ENCODE measurements at regions not wholly inside any gene's neighbourhood (a gene's known extent, or its start where the extent isn't known, plus 50 kb on each side); places are given as distances from the start of the nearest gene placed in this dataset.

DNA sequence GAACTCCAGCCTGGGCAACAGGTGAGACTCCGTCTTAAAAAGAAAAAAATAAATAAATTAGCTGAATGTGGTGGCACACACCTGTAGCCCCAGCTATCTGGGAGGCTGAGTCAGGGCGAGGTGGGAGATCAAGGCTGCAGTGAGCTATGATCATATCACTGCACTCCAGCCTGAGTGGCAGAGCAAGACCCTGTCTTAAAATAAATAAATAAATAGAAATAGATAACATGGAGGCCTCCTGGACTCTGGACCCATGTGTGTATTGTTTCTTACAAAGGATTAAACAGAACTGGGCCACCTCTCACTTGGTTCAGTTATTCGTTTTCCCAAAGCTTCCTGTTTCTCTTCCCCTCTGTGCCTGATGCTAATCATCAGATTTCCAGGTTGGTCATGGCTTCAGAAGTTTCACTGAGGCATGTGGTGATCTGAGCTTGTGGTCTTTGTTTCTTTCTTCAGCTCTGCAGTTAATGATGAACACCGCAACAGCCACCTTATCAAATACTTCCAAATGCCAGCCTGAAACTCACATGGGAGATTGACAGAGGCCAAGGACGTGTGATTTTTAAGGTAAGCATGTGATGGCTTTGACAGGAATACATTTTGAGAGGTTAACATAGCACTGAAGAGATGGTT lies 83.3 kb upstream of the MAP4K4 start (continued):
- TF ChIP-seq, protein P1, sequence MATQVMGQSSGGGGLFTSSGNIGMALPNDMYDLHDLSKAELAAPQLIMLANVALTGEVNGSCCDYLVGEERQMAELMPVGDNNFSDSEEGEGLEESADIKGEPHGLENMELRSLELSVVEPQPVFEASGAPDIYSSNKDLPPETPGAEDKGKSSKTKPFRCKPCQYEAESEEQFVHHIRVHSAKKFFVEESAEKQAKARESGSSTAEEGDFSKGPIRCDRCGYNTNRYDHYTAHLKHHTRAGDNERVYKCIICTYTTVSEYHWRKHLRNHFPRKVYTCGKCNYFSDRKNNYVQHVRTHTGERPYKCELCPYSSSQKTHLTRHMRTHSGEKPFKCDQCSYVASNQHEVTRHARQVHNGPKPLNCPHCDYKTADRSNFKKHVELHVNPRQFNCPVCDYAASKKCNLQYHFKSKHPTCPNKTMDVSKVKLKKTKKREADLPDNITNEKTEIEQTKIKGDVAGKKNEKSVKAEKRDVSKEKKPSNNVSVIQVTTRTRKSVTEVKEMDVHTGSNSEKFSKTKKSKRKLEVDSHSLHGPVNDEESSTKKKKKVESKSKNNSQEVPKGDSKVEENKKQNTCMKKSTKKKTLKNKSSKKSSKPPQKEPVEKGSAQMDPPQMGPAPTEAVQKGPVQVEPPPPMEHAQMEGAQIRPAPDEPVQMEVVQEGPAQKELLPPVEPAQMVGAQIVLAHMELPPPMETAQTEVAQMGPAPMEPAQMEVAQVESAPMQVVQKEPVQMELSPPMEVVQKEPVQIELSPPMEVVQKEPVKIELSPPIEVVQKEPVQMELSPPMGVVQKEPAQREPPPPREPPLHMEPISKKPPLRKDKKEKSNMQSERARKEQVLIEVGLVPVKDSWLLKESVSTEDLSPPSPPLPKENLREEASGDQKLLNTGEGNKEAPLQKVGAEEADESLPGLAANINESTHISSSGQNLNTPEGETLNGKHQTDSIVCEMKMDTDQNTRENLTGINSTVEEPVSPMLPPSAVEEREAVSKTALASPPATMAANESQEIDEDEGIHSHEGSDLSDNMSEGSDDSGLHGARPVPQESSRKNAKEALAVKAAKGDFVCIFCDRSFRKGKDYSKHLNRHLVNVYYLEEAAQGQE (IDR thresholded peaks at IDR 0.05; ENCODE audit: low read depth): no peak

GRCh38 chr2:101613056-101613704 lies 84.3 kb upstream of the MAP4K4 start:
- no peak overlapping the region for H3K4me3 ChIP-seq (replicated peaks in 1 of 2; ENCODE audit: low read depth in 1 of 2, low read length in 2 of 2)
- POLR2A ChIA-PET: no interaction called here

More at GRCh38 chr2:101613056-101613704, 84.3 kb upstream of the MAP4K4 start:
- no peak for DNase-seq (ENCODE audit: low read depth, low spot score)
- no peak overlapping the region for H3K27ac ChIP-seq (ENCODE audit: low read depth, low read length)
- H2AFZ ChIP-seq (ENCODE audit: low read depth, low read length, poor library complexity, severe bottlenecking): no peak overlapping the region
- intact Hi-C loops (cut with micrococcal nuclease): no loop called here
- H3K9ac ChIP-seq (ENCODE audit: low read length): no peak overlapping the region
- no peaks in the 10 kb centered on the region for H3K79me2 ChIP-seq (ENCODE audit: insufficient read depth, low read length)
- H3K9me2 ChIP-seq (ENCODE audit: insufficient read depth): no peaks in the 10 kb centered on the region
- H4K20me1 ChIP-seq (ENCODE audit: insufficient read depth): no peaks in the 10 kb centered on the region
- ATAC-seq: no peak
- H3K4me2 ChIP-seq (ENCODE audit: low read length): no peak overlapping the region
- peaks cover 0 to 4% of the 10 kb centered on the region in 2 experiments; a peak in 1 of 4 replicates for H3K4me1 ChIP-seq (ENCODE audit: control insufficient read depth in 1 of 2, insufficient read depth in 2 of 2, low read length in 2 of 2)
- H3K36me3 ChIP-seq (ENCODE audit: control insufficient read depth in 1 of 2, insufficient read depth in 2 of 2, low read length in 2 of 2): no peaks in the 10 kb centered on the region
- no peaks in the 10 kb centered on the region for H3K9me3 ChIP-seq (ENCODE audit: control insufficient read depth in 1 of 2, insufficient read depth in 1 of 2, low read depth in 1 of 2, low read length in 2 of 2)
- H3K27me3 ChIP-seq (ENCODE audit: insufficient read depth, low read length): no peaks in the 10 kb centered on the region
- TF ChIP-seq RAD21 (IDR thresholded peaks at IDR 0.05; ENCODE audit: low read depth) (no peak), EZH2 (IDR thresholded peaks at IDR 0.05) (no peak), TCF7L2 (IDR thresholded peaks at IDR 0.05; ENCODE audit: borderline replicate concordance, extremely low read depth, insufficient read depth, insufficient read length) (no peak), ZBTB33 (IDR thresholded peaks at IDR 0.05; ENCODE audit: extremely low read depth, insufficient replicate concordance, low read length) (no peak), SIN3A (IDR thresholded peaks at IDR 0.05; ENCODE audit: low read depth) (no peak), EGR1 (IDR thresholded peaks at IDR 0.05; ENCODE audit: low read depth) (no peak), ATF3 (IDR thresholded peaks at IDR 0.05) (no peak), POLR2A (IDR thresholded peaks at IDR 0.05; ENCODE audit: borderline replicate concordance, extremely low read depth, insufficient read depth, insufficient read length) (no peak)
- BruUV-seq (replicated peaks): no TSS peak
- CTCF ChIA-PET: no interaction called here
- RAD21 ChIA-PET (ENCODE audit: low non-redundant PET in 1 of 2, low total read pairs in 2 of 2, uncharacterized antibody in 2 of 2, unreplicated experiment in 2 of 2): no interaction called here

Measured in HCT116 (cell line).